GM10248 (cell line): ENCODE measurements at regions not wholly inside any gene's neighbourhood (a gene's known extent, or its start where the extent isn't known, plus 50 kb on each side); places are given as distances from the start of the nearest gene placed in this dataset.

Experiments used
- CTCF ChIA-PET: fragments of 300-600 bp; sonication (Branson Sonifier 250); formaldehyde crosslinking; extraction: SDS; loops from one replicate; lab custom pipeline; 2021; ENCODE audit warnings: antibody characterized with exemption; lab: Yijun Ruan, JAX
- POLR2A ChIA-PET: fragments of 350-650 bp; sonication (Branson Sonifier 250); formaldehyde crosslinking; extraction: SDS; loops from one replicate; lab custom pipeline; 2020; ENCODE audit warnings: antibody characterized with exemption; lab: Yijun Ruan, JAX
- DNase-seq: peaks from one replicate; pipeline ENCODE4 v3.0.0; 2012; ENCODE audit errors: extremely low spot score
- TF ChIP-seq, protein P1 (sequence below): IDR thresholded peaks from 2 replicates; pipeline ENCODE4 v1.5.1; 2012; ENCODE audit warnings: mild to moderate bottlenecking, low read depth; ENCODE audit errors: extremely low read depth, missing control alignments, control extremely low read depth

DNA sequence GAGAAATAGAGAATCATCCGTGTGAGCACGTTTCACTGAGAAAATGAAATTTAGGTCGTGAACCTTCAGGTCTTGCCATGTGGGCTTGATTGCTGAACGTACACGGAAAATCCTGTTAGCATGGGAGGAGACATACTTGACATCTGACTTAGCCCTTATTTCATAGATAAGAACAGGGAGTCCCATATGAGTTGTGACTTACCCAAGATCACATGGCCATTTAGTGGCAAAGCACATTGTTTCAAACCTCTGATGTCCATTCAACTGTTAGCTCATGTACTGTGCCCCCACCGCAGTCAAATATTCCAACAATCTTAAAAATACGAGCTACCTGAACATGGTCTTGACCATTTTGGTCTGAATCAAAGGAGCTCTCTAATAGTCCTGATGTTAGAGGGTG is 411.2 kb upstream of the FZD8 start:
- ChIA-PET CTCF (no interaction called here), POLR2A (no interaction called here)
- TF ChIP-seq, protein P1, sequence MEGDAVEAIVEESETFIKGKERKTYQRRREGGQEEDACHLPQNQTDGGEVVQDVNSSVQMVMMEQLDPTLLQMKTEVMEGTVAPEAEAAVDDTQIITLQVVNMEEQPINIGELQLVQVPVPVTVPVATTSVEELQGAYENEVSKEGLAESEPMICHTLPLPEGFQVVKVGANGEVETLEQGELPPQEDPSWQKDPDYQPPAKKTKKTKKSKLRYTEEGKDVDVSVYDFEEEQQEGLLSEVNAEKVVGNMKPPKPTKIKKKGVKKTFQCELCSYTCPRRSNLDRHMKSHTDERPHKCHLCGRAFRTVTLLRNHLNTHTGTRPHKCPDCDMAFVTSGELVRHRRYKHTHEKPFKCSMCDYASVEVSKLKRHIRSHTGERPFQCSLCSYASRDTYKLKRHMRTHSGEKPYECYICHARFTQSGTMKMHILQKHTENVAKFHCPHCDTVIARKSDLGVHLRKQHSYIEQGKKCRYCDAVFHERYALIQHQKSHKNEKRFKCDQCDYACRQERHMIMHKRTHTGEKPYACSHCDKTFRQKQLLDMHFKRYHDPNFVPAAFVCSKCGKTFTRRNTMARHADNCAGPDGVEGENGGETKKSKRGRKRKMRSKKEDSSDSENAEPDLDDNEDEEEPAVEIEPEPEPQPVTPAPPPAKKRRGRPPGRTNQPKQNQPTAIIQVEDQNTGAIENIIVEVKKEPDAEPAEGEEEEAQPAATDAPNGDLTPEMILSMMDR, result no peak
- no peak for DNase-seq

DNA sequence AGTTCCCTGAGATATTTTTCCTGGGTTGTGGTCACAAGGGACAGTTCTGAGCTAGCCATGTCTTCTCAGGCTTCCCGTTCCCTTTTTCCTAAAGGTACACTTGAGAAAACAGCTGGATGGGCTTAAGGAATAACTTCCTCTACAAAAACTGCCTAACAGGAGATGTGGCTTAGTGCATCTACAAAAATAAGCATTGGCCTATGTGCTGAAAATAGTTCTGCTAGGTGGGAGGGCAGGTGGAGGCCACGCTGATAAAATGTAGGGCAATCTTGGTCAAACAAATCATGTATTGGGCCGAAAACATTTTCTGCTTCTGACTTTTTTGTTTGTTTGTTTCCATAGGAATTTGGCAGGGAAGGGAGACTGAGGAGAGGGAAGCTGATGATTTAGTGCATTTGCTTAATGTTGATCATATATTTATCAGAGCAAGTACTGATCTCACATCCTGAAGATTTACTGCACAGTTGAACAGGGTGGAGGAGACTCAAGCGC is 409.4 kb upstream of the FZD8 start:
- POLR2A ChIA-PET, result no interaction called here
- CTCF ChIA-PET, result interaction anchor here (1.4 kb wide), 1 partner anchor 9 kb away, joined by 3 read pairs; no protein-coding TSS in a partner anchor
- TF ChIP-seq, protein P1, result no peak
- no peak for DNase-seq

DNA sequence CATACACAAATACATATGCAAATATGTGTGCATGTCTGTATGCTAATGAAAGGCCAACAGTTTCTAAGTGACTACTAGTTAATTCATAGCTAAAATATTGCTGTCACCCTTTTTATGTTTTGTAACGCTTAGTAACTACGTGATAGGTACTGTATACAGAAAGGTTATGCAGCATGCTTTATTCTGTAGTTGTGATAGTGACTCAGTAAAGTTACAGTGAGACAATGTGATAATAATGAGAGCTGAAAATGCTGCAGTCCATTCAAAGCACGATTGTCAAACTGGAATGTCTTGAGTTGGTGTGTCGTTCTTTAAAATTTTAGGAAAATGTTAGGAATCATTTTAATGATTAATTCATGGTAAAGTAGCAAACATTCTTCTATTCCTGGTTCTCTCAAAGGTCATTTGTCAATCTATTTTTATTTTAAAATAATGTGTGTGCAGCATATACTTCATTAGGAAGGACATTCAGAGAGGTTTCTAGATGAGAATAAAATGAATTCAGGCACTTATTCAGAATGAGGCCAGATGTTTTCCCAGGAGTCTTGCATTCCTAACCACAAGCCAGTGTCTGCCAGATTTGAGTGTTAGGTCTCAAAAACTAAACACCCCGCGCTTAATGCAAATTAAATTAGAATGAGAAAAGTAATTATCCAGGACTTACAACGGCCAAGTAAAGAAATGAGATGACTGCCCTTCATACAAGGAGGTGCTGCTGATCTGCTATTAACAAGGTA is 408.8 kb upstream of the FZD8 start:
- DNase-seq, result no peak
- POLR2A ChIA-PET, result no interaction called here
- CTCF ChIA-PET, result interaction anchor here (1.2 to 1.6 kb wide), 3 partner anchors 8 to 19 kb away, joined by 3 read pairs; no protein-coding TSS in a partner anchor
- TF ChIP-seq, protein P1, result no peak

DNA sequence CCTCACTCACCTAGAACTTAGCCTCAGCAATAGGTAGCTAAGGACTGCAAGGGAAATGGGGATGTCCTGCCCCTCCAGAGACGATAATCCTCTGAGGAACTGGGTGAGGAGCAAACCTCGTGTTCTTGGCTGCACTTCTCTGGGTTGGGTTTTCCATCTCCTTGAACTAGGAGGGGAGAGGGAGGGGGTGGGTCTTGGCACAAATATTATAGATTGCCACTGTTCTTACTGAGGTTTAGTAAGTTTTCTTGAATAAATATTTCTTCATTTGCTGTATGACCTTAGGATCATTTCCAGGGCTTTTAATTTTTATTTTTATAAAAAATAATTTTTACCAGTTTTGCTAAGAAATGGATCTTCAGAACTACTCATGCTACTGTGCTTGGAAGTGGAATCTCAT is 406.7 kb upstream of the FZD8 start:
- TF ChIP-seq, protein P1, result no peak
- ChIA-PET POLR2A (no interaction called here), CTCF (interaction anchor here (1.0 kb wide), 2 partner anchors 29 to 63 kb away, joined by 3 read pairs; no protein-coding TSS in a partner anchor)
- DNase-seq, result no peak

DNA sequence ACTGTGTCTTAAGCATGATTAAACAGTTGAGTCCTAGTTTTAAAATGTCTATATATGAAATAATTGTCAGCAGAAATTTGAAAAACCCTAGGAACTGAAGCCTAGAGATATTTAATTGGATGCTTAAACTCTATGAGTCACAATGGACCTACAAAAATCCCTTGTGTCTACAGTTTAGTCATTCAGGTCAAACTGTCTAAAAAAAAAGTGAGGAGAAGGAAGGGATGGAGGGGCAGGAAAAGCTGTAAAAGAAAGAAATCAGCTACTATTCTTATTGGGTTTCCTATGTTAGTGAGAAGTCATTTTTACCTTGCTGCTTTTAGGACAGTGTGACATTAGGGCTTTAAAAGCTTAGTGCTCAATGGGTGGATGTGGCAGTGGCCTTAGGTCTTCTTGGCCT is 406.1 kb upstream of the FZD8 start:
- TF ChIP-seq, protein P1, result no peak
- POLR2A ChIA-PET, result no interaction called here
- CTCF ChIA-PET, result interaction anchor here (1.0 kb wide), 1 partner anchor 63 kb away, joined by 3 read pairs; no protein-coding TSS in a partner anchor
- DNase-seq, result no peak

DNA sequence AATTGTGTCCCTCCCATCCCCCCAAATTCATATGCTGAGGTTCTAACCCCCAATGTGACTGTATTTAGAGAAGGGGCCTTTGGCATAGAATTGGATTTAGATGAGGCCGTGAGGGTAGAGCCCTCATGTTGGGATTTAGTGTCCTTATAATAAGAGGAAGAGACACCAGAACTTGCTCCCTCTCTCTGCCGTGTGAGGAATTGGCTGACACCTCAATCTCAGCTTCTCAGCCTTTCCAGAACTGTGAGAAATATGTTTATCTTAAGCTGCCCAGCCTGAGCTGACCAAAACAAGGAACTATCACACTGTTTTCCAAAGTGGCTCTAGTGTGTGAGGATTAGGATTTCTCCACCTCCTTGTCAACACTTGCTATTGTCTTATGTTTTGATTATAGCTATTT is 400.0 kb upstream of the FZD8 start:
- TF ChIP-seq, protein P1, result no peak
- CTCF ChIA-PET, result interaction anchor here (0.8 to 4.2 kb wide), 3 partner anchors 10 to 14 kb away, joined by 3 to 19 read pairs (median 3); no protein-coding TSS in a partner anchor

More for the DNA sequence above, 400.0 kb upstream of the FZD8 start:
- no peak for DNase-seq
- POLR2A ChIA-PET, result no interaction called here
